Prostate gland (tissue), 1 donor: ENCODE measurements at regions not wholly inside any gene's neighbourhood (a gene's known extent, or its start where the extent isn't known, plus 50 kb on each side); places are given as distances from the start of the nearest gene placed in this dataset.

Experiments used
- POLR2A ChIP-seq: fragments of 450-650 bp; IDR thresholded peaks from one replicate; pipeline ENCODE4 v1.6.1; 2016; ENCODE audit warnings: antibody characterized with exemption, mild to moderate bottlenecking
- POLR2AphosphoS5 ChIP-seq: sonication (generic); formaldehyde crosslinking; IDR thresholded peaks from one replicate; pipeline ENCODE4 v1.6.1; 2017; ENCODE audit warnings: antibody characterized with exemption

GRCh38 chr7:32222251-32222900 is 152.2 kb upstream of the PDE1C start:
- TF ChIP-seq POLR2AphosphoS5 = no peak
- no peak for TF ChIP-seq POLR2A
